Hematopoietic multipotent progenitor cell treated with erythropoietin and hydrocortisone succinate and interleukin-3 and kit ligand, for 8 days (in vitro differentiated cells): ENCODE measurements at regions not wholly inside any gene's neighbourhood (a gene's known extent, or its start where the extent isn't known, plus 50 kb on each side); places are given as distances from the start of the nearest gene placed in this dataset.

ENCODE experiments used
- DNase-seq: peaks from one replicate; pipeline ENCODE4 v3.0.0-alpha.2; 2015

DNA sequence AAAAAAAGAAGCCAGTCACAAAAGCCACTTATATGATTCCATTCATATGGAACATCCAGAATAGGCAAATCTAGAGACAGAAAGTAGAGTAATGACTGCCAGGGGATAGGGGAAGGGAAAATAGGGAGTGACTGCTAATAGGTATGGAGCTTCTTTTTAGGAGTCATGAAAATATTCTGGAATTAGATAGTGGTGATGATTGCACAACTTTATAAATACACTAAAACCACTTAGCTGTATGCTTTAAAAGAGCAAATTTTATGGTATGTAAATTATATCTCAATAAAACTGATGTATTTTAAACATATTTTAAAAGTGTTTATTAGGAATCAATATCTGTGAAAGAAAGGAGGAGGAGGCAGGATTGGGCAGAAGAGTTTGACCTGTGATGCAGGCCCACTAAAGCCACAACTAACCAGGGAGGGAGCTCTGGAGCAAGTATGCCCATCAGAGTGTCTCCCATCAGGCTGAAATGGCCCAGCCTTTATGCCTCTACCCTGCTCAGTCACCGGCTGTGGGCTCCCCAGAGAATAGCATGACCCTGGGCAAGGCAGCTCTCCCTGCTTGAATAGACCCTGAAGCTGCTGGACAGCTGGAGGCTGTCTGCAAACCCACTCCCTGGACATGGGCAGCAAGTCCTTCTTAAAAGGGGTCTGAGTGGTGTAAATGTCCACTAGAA lies 96.0 kb upstream of the SLC44A1 start:
- no peak for DNase-seq

DNA sequence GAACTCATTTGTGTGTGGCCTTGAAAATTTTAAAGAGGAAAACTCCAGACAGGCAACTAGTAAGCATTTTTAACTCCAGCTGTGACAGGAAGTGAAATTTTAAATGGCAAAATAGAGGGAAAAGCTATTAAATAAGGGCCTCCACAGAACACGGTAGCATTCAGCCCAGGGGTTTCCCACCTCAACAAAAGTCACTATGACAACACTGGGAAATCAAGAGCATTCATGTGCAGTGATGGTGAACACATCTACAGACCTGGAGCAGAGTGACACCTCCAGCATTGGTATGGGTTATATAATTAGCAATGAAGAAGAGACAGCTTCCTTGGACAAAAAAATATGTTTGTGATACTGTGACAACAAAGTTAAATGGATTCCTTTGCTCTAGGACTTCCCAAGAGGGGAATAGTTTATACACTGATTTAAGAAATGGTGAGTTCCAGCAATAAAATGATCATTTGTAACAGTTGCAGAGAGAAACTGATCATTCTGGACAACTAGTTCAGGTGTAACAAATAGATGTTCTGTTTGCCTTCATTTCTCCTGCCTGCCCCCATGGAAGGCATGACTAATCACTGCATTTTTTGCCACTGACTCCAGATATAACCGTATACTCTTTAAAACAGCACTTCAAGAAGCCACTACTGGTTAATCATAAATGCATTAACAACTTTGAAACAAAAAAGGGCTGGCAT lies 93.3 kb upstream of the SLC44A1 start:
- no peak for DNase-seq

DNA sequence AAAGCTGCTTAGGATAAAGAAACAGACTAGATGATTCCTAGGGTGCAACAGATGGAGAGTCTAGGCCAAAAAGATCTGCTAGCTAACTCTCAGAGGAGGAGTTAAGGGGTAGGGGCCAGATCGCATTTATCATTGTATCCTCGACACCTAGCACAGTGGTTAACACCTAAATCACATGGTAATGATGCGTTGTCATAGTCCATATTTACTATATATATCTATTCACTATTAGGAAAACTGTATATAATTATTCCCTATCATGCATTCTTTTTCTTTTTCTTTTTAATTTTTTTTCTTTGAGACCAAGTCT lies 92.8 kb upstream of the SLC44A1 start:
- no peak for DNase-seq

DNA sequence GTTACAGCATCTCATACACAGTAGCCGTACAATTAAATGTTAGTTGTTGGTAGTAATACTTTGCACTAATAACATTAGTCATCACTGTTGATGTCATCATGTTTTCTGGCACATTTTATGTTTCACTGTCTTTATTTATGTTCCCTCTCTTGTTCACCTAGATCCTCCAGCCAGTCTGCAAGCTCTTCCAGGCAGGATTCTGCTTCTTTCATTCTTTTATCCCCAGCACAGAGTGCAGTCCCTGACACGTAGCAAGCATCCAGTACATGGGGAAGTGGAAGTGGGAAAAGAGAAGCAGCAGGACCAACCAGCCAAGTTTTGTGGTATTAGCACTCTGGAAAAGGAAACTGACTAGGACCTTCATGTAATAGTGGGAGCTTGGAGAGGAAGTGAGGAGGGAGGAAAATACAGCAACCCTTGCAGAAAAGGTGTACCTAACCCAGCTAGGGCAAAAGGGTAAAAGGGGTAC lies 89.7 kb upstream of the SLC44A1 start:
- no peak for DNase-seq

DNA sequence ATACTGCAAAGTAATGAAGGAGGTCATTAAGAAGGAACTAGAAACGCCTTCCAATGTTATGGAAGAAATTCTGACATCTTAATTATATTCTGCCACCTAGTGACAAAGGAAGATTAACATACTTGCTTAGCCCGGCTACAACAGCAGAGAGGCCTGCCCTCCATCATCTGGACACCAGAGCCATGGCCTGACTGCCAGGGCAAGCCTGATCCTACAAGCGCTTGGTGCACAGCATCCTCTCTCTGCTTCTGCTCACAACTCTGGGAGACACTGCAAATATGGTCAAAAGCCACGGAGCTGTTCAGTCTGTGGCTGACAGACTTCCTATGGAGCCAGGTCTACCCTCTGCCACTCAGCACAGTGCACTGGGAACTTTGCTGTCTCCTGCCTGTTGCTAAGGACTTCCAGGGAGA lies 87.3 kb upstream of the SLC44A1 start:
- peak; percentile 74 for DNase-seq

DNA sequence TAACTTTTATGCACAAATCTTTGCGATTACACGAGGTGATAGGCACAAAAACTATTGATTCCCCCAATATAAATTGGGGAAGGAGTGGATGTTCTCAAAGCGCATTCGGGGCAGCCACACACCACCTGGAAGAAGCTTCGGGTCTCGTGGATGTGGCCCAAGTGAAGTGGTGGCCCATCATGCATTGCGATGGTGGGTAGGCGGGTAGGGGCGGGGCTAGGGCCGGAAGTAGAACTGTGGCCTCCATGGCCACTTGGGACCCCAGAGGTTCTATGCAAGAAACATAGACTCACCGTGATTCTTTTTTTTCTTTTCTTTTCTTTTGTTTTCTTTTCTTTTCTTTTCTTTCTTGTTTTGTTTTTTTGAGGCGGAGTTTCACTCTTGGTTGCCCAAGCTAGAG lies 86.4 kb upstream of the SLC44A1 start:
- DNase-seq, result no peak

DNA sequence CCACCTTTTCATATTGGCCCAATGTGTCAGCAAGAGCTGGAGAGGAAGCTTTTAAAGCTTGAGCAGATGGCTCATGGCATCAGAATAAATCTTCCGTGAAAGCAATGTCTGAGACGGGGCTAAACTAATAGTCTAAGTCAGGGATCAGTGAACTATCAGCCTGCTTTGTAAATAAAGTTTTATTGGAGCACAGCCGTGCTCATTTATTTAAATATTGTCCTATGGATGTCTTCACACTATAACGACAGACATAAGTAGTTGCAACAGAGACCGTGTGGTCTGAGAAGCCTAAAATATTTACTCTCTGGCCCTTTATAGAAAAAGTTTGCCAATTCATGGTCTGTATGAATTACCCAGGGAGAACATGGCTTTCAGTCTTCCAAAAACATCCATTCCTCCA lies 85.6 kb upstream of the SLC44A1 start:
- DNase-seq, result no peak

DNA sequence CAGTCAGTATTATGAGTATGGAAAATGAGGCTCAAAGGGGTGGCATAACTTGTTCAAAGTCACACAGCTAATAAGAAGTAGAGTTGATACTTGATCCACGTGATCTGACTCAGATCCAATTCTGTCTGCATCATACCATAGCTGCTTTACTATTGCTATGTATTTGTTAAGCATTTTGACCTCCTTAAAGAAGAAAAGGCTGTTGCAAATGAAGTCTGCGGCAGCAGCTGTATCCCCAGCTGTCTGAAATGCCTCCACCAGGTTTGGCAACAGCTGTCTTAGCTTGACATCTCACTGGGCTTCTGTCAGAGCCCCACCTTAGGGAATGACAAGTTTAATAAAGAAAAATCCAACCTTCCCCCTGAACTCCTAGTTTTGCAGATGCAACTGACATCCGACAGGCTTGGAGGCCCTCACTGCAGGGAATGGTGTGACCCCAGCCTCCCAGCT lies 75.6 kb upstream of the SLC44A1 start:
- DNase-seq, result no peak

DNA sequence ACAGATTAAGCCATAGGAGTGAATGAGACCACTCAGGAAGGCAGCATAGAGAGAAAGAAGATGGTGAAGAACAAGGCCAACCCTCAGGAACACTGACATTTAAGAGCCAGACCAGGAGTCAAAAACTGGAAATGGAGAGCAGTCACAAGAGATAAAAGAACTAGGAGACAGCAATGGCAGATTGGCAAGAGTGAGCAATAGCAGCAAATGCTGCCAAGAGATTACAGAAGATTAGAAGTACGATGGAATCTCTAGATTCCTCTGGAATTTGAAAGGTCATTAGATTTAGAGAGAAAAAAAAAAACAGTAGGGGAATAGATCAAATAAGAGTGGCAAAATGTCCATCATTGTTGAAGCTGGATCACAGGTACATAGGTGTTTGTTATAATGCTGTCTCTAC lies 73.4 kb upstream of the SLC44A1 start:
- no peak for DNase-seq

DNA sequence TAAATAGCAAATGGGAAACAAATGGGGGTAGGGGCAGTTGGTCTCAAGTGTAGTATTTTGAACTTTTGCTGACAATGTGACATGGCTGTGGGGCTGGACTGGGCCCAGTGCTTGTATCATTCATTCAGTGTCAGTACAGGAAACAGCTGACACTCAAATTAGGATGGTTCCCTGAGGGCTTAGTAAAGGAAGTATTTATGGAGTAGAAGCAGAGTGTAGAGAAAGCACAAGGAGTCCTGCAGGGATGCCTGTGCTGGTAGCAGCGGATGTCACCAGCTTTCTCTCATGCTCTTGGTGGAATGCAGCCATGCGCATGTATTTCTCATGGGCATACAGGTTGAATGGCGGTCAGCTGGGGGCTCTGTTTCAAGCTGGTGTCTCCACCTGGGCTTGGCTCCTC lies 72.9 kb upstream of the SLC44A1 start:
- no peak for DNase-seq

DNA sequence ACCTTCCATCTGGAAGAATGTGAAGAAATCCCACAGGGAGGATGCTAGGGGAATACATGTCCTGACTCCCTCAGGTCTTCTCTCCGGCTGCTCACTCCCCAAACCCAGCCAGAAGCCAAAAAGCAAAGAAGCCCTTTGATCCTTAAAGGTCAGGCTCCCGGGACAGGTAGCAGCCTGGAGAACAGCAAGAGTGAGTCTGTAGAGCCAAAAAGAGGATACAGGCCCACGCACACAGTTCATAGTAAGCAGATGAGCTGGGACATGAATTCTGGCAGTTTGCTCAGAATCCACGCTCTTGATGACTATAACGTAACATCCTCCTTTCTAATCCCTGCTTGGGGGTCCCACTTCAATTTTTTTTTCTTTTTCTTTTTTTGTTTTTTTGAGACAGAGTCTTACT lies 72.0 kb upstream of the SLC44A1 start:
- DNase-seq, result no peak

DNA sequence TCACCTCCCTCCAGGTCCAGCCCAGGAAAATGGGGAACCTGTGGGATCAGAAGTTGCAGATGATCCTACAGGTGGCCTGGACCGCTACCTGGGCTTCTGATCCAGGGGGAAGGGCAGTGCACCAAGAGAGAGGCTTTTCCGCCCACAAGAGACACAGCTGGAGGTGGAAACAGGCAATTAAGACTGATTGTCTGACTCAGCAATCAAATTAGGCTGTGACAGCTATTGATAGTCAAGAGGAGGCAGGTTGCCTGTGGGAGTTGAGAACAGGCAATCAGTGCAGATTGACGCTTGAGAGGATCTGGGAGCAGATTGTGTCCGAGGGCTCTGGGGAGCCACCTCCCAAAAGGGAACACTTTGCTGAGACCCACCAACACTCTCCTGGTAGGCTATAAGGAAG lies 71.1 kb upstream of the SLC44A1 start:
- no peak for DNase-seq

DNA sequence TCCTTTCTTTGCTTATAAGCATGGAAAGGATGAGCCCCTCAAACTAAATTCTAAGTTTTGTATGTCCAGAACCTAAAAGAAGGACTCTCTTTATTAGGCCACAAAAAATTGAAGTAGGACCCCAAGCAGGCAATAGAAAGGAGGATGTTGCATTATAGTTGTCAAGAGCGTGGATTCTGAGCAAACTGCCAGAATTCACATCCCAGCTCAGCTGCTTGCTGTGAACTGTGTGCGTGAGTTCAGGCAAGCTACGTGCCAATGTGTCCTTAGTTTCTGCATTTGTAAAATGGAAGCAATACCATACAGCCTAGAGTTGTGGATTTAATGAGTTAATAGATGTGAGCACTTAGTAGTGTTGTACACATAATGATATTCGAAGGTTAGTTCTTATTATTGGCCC lies 70.6 kb upstream of the SLC44A1 start:
- no peak for DNase-seq

DNA sequence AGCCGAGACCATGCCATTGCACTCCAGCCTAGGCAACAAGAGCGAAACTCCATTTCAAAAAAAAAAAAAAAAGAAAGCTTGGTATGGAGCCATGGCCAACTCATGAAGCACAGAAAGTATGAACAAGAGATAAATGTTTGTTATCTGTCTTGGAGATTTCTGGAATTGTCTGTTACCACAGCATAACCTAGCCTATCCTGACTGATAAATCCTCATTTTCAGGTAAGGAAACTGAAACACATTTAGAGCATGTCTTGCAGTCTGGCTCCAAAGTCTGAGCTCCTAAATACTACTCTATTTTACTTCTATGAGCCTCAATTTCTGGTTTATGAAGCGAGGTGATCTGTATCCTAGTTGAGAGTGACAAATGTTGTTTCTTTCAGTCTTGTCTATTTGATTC lies 68.3 kb upstream of the SLC44A1 start:
- no peak for DNase-seq

DNA sequence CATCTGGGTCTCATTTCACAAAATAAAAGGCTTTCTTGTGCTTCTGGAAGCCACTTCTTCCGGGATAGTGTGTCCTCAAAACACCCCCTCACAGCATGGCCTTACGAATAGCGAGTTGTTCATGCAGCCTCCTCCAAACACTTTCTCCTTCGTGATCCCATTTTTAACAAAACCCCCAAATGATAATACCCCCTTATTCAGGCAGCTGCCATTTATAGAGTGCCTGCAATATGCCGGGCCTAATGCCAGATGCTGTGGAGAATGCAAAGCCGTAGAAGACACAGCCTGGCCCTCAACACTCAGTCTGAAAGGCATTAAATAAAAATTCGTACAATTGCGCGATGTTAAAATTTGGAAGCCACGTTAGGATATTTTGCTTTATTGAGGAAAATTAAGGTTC lies 66.4 kb upstream of the SLC44A1 start:
- no peak for DNase-seq

DNA sequence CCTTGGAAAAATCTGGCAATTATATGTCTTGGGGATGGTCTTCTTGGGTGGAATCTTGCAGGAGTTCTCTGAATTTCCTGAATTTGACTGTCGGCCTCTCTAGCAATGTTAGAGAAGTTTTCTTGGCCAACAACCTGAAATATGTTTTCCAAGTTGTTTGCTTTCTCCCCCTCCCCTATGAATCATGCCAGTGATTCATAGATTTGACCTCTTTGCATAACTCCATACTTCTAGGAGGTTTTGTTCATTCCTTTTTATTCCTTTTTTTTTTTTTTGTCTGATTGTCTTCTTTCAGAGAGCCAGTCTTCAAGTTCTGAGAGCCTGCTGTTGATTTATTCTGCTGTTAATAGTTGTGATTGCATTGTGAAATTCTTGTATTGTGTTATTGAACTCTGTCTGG lies 56.7 kb upstream of the SLC44A1 start:
- DNase-seq, result no peak

DNA sequence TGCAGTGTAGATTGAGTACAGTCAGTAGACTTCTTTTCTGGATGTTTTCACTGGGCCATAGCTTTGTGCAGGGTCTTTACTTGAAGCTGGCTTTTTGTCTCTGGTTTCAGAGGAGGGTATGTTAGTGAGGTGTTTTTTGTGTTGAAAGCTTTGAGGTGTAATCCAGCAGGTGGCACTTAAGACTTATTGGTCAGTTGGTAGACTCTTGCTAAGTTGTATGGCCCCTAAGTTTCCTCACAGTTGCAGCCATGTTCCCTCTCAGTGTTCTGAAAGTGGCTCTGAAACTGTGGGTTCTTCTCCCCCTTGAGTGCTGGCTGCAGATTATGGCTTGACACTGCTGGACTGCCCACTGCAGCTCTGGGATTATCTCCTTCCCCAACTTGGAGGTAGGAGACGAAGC lies 55.7 kb upstream of the SLC44A1 start:
- peak; percentile 12 for DNase-seq

DNA sequence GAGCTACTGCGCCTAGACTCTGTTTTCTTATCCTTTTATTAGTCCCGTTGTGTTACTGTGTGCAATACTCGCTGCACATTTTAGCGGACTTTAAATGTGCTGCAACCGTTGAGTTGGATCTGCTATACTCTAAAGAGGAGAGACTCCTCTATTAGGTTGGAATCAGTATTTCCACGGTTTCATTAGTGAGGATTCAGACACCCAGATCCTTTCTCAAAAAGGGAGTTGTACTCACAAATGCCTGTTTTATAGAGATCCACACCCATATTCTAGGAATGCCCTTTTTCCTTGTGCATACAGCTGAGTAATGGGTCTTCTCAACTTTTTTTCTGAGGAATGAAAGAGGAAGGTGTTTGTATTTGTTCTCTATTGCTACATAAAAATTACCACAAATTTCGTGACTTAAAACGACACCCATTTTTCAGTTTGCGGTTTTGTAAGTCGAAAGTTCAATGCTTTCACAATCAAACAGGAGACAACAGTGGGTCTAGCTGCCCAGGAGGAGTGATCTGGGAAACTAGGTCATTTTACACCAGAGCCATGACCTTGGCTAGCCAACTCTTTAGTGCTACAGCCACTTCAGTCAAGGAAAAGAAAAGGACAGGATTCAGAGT lies 52.8 kb upstream of the SLC44A1 start:
- DNase-seq, result peak; percentile 19

DNA sequence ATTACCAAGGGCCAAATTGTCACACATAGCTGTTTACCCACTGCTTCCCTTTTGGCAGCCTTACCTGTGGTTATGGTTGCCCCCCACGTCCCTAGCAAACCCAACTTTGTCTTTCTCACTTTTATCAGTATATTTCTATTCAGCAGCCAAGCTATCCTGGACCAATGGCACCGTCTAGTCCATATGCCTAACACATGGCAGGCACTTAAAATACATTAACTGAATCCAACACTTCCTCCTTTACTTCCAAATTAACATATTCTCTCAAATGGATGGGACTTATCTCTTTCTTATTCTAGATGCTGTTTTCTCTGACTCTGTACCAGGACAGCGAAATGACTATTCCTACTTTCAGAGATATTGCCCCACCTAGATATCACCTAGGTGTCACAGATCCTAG lies 50.9 kb upstream of the SLC44A1 start:
- DNase-seq, result no peak

DNA sequence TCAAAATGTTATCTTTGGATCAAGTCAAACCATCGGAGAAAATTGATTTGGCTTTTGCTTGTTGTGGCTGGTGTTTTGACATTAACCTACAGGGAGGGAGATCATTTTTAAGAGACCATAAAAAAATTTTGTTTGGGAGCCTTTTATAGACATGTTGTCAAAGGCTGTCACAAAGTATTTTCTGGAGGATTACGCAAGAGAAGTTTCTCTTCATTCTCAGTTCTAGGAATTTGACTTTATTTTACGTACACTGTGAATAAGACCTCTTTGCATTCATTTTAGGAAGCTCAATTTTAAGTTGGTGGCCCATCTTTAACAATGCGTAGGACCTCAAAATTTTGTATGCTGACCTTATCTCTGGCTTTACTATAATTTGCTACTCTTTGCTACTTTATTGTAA lies 50.2 kb upstream of the SLC44A1 start:
- no peak for DNase-seq
